Body of pancreas (tissue), 4 donors: ENCODE measurements at regions not wholly inside any gene's neighbourhood (a gene's known extent, or its start where the extent isn't known, plus 50 kb on each side); places are given as distances from the start of the nearest gene placed in this dataset.

ENCODE experiments used
- ATAC-seq: fragments of 150-250 bp; one replicate; pipeline ENCODE4 v1.9.1; 2016
- DNase-seq, 4 donors: peaks; one replicate each; pipeline ENCODE4 v3.0.0-alpha.2; 2019
- H3K27ac ChIP-seq, 4 donors: fragments of 200-600 bp; sonication (generic); 1 replicate in 3 of 4; 2 replicates in 1 of 4; pipeline versions ENCODE4 v1.5.1 to v1.6.1; 2016 to 2019; ENCODE audit warnings: mild to moderate bottlenecking in 1 of 4, mixed read lengths in 1 of 4, moderate library complexity in 1 of 4
- H3K27me3 ChIP-seq, 2 donors: fragments of 200-600 bp; sonication (generic); one replicate each; pipeline ENCODE4 v1.6.0; 2016; ENCODE audit warnings: mild to moderate bottlenecking in 1 of 2
- H3K36me3 ChIP-seq, 2 donors: fragments of 200-600 bp; sonication (generic); replicated peaks in 1 of 2; 2 replicates each; pipeline ENCODE4 v1.5.1; 2016; ENCODE audit warnings: low read depth in 2 of 2; ENCODE audit not compliant: insufficient read depth in 1 of 2
- H3K4me1 ChIP-seq: fragments of 200-600 bp; sonication (generic); one replicate; pipeline ENCODE4 v1.6.0; 2016
- H3K4me3 ChIP-seq, 2 donors: fragments of 200-600 bp; sonication (generic); 1 replicate in 1 of 2; 2 replicates in 1 of 2; pipeline ENCODE4 v1.5.1; 2016 to 2019
- H3K9me3 ChIP-seq, 3 donors: fragments of 200-600 bp; sonication (generic); 1 replicate in 2 of 3; 2 replicates in 1 of 3; pipeline ENCODE4 v1.5.1; 2016
- POLR2A ChIP-seq, 3 donors: fragments of 450-650 bp; IDR thresholded peaks; one replicate each; pipeline ENCODE4 v1.6.1; 2016; ENCODE audit warnings: antibody characterized with exemption in 3 of 3, mild to moderate bottlenecking in 2 of 3
- WGBS, 2 donors: methylation state at CpG; one replicate each; pipeline ENCODE4 v1.1.5; 2017; 5-methylcytosine and 5-hydroxymethylcytosine counted together
- intact Hi-C: fragments of 100-400 bp; cut with DNase I; formaldehyde crosslinking; loops from one replicate; pipeline ENCODE4 v1.15.1; 2023
- TF ChIP-seq, protein P1 (sequence below), 7 experiments: fragments of 450-650 bp in 4 of 7; fragments of 200-600 bp in 3 of 7; sonication (generic) in 3 of 7; IDR thresholded peaks; one replicate each; pipeline ENCODE4 v1.5.1; 2016 to 2019; ENCODE audit warnings: antibody characterized with exemption in 7 of 7

DNA sequence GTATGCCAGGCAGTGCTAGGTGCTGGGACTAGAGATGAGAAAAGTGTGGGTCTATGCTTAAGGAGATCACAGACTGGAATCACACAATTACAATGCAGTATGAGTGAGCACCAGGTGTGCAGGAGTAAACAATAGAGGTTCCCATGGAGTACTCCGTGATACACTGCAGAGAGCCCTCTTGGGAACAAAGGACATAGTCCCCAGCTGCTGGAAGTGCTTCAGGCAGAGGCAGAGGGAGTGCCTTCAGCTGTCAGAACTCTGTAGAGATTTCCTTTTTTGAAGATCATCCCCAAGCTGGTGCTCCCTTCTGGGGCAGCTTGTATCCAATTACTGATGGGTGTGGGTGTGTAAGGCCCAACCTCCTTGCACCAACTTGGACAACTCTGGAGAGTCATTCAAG lies 143.5 kb upstream of the PLET1 start:
- H3K9me3 ChIP-seq: no peaks in the 10 kb centered on the region
- intact Hi-C loops: no loop called here
- H3K4me1 ChIP-seq: no peaks in the 10 kb centered on the region
- DNase-seq: no peak
- 33 to 57% methylated on average over 1 of the region's 1 CpG for WGBS, 2 donors
- no peaks in the 10 kb centered on the region for H3K27me3 ChIP-seq
- H3K27ac ChIP-seq: no peak overlapping the region
- TF ChIP-seq POLR2A (IDR thresholded peaks at IDR 0.05): no peak
- TF ChIP-seq, protein P1, sequence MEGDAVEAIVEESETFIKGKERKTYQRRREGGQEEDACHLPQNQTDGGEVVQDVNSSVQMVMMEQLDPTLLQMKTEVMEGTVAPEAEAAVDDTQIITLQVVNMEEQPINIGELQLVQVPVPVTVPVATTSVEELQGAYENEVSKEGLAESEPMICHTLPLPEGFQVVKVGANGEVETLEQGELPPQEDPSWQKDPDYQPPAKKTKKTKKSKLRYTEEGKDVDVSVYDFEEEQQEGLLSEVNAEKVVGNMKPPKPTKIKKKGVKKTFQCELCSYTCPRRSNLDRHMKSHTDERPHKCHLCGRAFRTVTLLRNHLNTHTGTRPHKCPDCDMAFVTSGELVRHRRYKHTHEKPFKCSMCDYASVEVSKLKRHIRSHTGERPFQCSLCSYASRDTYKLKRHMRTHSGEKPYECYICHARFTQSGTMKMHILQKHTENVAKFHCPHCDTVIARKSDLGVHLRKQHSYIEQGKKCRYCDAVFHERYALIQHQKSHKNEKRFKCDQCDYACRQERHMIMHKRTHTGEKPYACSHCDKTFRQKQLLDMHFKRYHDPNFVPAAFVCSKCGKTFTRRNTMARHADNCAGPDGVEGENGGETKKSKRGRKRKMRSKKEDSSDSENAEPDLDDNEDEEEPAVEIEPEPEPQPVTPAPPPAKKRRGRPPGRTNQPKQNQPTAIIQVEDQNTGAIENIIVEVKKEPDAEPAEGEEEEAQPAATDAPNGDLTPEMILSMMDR (IDR thresholded peaks at IDR 0.05): no peak
- no peak for ATAC-seq
- H3K36me3 ChIP-seq: no peaks in the 10 kb centered on the region
- no peak overlapping the region for H3K4me3 ChIP-seq

DNA sequence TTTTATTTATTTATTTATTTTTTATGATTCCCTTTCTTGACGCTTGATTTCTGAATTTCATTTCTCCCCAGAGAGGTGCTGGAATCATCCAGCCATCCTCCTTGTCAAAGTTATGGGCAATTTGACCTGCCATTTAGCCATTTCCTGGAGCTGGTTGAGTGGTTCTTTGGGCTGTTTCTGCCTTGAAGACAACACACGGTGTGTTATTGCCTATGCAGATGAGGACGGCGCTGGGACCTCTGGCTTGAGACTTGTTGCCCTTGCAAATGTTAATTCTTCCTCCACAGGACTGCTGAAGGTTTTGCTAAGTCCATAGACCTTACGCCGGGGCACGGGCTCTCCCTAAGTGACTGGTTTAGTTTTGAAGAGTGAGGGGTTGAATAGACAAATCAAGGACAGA lies 147.9 kb upstream of the PLET1 start:
- ATAC-seq (no peak), DNase-seq (no peak)
- intact Hi-C loops: no loop called here
- Histone ChIP-seq H3K9me3 (no peaks in the 10 kb centered on the region), H3K27me3 (no peaks in the 10 kb centered on the region), H3K36me3 (no peaks in the 10 kb centered on the region), H3K27ac (no peak overlapping the region), H3K4me3 (no peak overlapping the region), H3K4me1 (no peaks in the 10 kb centered on the region)
- 42 to 48% methylated on average over 7 of the region's 7 CpGs for whole genome bisulfite sequencing, 2 donors
- no peak for TF ChIP-seq POLR2A (IDR thresholded peaks at IDR 0.05)
- TF ChIP-seq, protein P1 (IDR thresholded peaks at IDR 0.05): no peak

DNA sequence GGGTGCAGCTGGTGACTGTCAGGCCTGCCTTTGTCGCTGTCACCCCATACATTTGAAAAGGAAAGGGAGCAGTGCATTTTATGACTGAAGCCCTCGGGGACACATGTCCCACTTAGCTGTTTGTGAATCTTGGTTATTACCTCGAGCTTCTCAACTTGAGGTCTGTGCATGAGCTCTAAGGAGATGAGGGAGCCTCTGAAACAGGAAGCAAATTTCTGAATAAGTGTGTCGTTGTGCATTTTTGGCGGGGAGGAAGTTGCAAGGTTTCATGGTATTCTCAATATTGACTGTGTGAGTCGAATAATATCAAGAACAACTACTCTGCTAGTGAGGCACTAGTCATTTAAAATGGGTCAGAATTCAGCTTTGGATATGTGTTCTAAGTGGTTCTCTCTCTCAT lies 149.7 kb upstream of the PLET1 start:
- ATAC-seq: no peak
- H3K36me3 ChIP-seq: no peaks in the 10 kb centered on the region
- H3K4me1 ChIP-seq: no peaks in the 10 kb centered on the region
- no peaks in the 10 kb centered on the region for H3K27me3 ChIP-seq
- TF ChIP-seq, protein P1 (IDR thresholded peaks at IDR 0.05): no peak
- no peak for TF ChIP-seq POLR2A (IDR thresholded peaks at IDR 0.05)
- 61 to 67% methylated on average over 6 of the region's 6 CpGs for WGBS, 2 donors
- H3K9me3 ChIP-seq: no peaks in the 10 kb centered on the region
- H3K4me3 ChIP-seq: no peak overlapping the region
- no peak overlapping the region for H3K27ac ChIP-seq
- intact Hi-C loops: no loop called here
- DNase-seq: no peak

DNA sequence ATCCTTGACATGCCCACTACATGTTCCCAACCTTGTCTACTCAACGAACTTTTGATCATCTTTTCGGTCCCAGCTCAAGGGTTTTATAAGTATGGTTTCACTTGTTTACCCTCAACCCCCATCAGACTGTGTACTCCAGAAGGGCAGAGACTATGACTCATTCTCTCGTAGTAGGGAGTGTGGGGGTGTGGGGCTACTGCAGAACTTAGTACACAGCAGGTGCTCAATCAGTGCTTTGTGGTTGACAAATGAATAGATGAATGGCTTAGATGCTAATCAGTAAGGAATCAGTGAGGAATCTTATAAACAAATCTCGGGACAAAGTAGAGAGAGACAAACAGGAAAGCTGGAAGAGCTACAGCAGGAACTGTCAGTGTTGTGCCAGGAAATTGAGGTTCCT lies 151.7 kb upstream of the PLET1 start:
- WGBS, 2 donors: 49 to 52% methylated on average over 4 of the region's 4 CpGs
- Histone ChIP-seq H3K4me3 (no peak overlapping the region), H3K9me3 (no peaks in the 10 kb centered on the region), H3K4me1 (no peaks in the 10 kb centered on the region), H3K27me3 (no peaks in the 10 kb centered on the region), H3K27ac (no peak overlapping the region), H3K36me3 (no peaks in the 10 kb centered on the region)
- ATAC-seq: no peak
- no peak for DNase-seq
- TF ChIP-seq, protein P1 (IDR thresholded peaks at IDR 0.05): no peak
- no peak for TF ChIP-seq POLR2A (IDR thresholded peaks at IDR 0.05)
- intact Hi-C loops: no loop called here

GRCh38 chr11:112417339-112417738 lies 156.7 kb upstream of the PLET1 start:
- no peak overlapping the region for H3K4me3 ChIP-seq
- no peak overlapping the region for H3K27ac ChIP-seq
- H3K36me3 ChIP-seq: no peaks in the 10 kb centered on the region
- ATAC-seq (no peak), DNase-seq (no peak)
- WGBS, 2 donors: 33 to 34% methylated on average over 3 of the region's 3 CpGs
- intact Hi-C loops: no loop called here
- H3K9me3 ChIP-seq: no peaks in the 10 kb centered on the region
- no peaks in the 10 kb centered on the region for H3K4me1 ChIP-seq
- no peak for TF ChIP-seq POLR2A (IDR thresholded peaks at IDR 0.05)
- TF ChIP-seq, protein P1 (IDR thresholded peaks at IDR 0.05): no peak
- H3K27me3 ChIP-seq: no peaks in the 10 kb centered on the region
